ENCODE measurements at regions not wholly inside any gene's neighbourhood (a gene's known extent, or its start where the extent isn't known, plus 50 kb on each side); places are given as distances from the start of the nearest gene placed in this dataset.

- no peak for TF ChIP-seq CTCF (IDR thresholded peaks at IDR 0.05; ENCODE audit: low read depth, low read length, missing control alignments)
- no peak for DNase-seq (ENCODE audit: low read depth)
- no peak overlapping the region for H3K4me3 ChIP-seq (ENCODE audit: low read depth, low read length)
Observed at GRCh38 chr14:47959740-47960139, 284.3 kb upstream of the MDGA2 start.

- DNase-seq (ENCODE audit: low read depth): no peak
- TF ChIP-seq CTCF (IDR thresholded peaks at IDR 0.05; ENCODE audit: low read depth, low read length, missing control alignments): no peak
- no peak overlapping the region for H3K4me3 ChIP-seq (ENCODE audit: low read depth, low read length)
Observed at GRCh38 chr14:47949006-47949405, 273.6 kb upstream of the MDGA2 start.

GRCh38 chr14:47935332-47935731 is 259.9 kb upstream of the MDGA2 start:
- no peak for TF ChIP-seq CTCF (IDR thresholded peaks at IDR 0.05; ENCODE audit: low read depth, low read length, missing control alignments)

GRCh38 chr14:47929334-47929733 is 253.9 kb upstream of the MDGA2 start:
- H3K4me3 ChIP-seq (ENCODE audit: low read depth, low read length): no peak overlapping the region
- no peak for DNase-seq (ENCODE audit: low read depth)
- no peak for TF ChIP-seq CTCF (IDR thresholded peaks at IDR 0.05; ENCODE audit: low read depth, low read length, missing control alignments)

More at GRCh38 chr14:47935332-47935731, 259.9 kb upstream of the MDGA2 start:
- no peak overlapping the region for H3K4me3 ChIP-seq (ENCODE audit: low read depth, low read length)
- no peak for DNase-seq (ENCODE audit: low read depth)

GRCh38 chr14:47921133-47921532 is 245.7 kb upstream of the MDGA2 start:
- no peak for DNase-seq (ENCODE audit: low read depth)
- H3K4me3 ChIP-seq (ENCODE audit: low read depth, low read length): no peak overlapping the region
- no peak for TF ChIP-seq CTCF (IDR thresholded peaks at IDR 0.05; ENCODE audit: low read depth, low read length, missing control alignments)

- DNase-seq (ENCODE audit: low read depth): no peak
Observed at GRCh38 chr14:47919997-47920396, 244.6 kb upstream of the MDGA2 start.

More at GRCh38 chr14:47919997-47920396, 244.6 kb upstream of the MDGA2 start:
- TF ChIP-seq CTCF (IDR thresholded peaks at IDR 0.05; ENCODE audit: low read depth, low read length, missing control alignments): no peak
- no peak overlapping the region for H3K4me3 ChIP-seq (ENCODE audit: low read depth, low read length)

All from GM12864 (cell line).